RWPE1 (cell line): ENCODE measurements at regions not wholly inside any gene's neighbourhood (a gene's known extent, or its start where the extent isn't known, plus 50 kb on each side); places are given as distances from the start of the nearest gene placed in this dataset.

Source experiments
- CTCF ChIA-PET: fragments of 350-600 bp; sonication (Branson Sonifier 250); formaldehyde crosslinking; extraction: SDS; loops from one replicate; lab custom pipeline; 2021; lab: Yijun Ruan, JAX
- POLR2A ChIA-PET: fragments of 400-600 bp; formaldehyde crosslinking; extraction: SDS; loops from one replicate; lab custom pipeline; 2020; ENCODE audit warnings: antibody characterized with exemption; ENCODE audit not compliant: low non-redundant PET; lab: Yijun Ruan, JAX
- DNase-seq: peaks from one replicate; pipeline ENCODE4 v3.0.0; 2012; ENCODE audit warnings: low spot score
- H3K27ac ChIP-seq: fragments of 450-650 bp; 2 replicates; pipeline ENCODE4 v1.5.1; 2017
- CTCF ChIP-seq: fragments of 450-650 bp; conservative IDR thresholded peaks from 2 replicates; pipeline ENCODE4 v1.5.1; 2017; ENCODE audit warnings: low read depth, mild to moderate bottlenecking

- TF ChIP-seq CTCF: no peak
- no peak for DNase-seq
- CTCF ChIA-PET: no interaction called here
- POLR2A ChIA-PET: no interaction called here
- no peak overlapping the region for H3K27ac ChIP-seq
Observed at GRCh38 chr11:127395034-127395433, 394.5 kb upstream of the KIRREL3 start.

DNA sequence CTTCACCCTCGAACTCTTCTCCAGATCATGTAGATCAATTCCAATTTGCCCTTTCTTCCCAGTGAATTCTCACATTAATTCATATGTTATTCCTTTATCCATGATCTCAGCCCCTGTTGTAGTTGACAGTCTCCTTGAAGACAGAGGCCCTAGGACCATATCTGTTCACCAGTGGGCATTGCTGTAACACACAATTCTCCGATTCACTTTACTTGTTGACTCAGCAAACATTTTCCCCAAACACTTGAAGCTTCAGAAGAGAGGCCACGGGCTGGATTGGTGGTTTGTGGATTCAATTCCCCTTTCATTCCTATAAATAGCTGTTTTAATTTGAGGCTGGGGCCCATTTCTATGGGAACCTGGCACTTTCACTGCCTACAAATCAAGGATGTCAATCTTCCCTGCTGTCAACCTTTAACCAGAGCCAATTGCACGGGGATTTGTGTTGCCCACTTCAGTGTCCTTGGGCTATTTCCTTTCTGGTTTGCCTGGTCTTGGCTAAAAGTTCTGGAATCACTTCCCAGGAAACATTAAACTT lies 393.0 kb upstream of the KIRREL3 start:
- CTCF ChIA-PET: no interaction called here
- H3K27ac ChIP-seq: no peak overlapping the region
- TF ChIP-seq CTCF: no peak
- POLR2A ChIA-PET: no interaction called here
- no peak for DNase-seq

- POLR2A ChIA-PET: no interaction called here
- no peak overlapping the region for H3K27ac ChIP-seq
- CTCF ChIA-PET: no interaction called here
- DNase-seq: no peak
- no peak for TF ChIP-seq CTCF
Observed at GRCh38 chr11:127392575-127392974, 392.0 kb upstream of the KIRREL3 start.

DNA sequence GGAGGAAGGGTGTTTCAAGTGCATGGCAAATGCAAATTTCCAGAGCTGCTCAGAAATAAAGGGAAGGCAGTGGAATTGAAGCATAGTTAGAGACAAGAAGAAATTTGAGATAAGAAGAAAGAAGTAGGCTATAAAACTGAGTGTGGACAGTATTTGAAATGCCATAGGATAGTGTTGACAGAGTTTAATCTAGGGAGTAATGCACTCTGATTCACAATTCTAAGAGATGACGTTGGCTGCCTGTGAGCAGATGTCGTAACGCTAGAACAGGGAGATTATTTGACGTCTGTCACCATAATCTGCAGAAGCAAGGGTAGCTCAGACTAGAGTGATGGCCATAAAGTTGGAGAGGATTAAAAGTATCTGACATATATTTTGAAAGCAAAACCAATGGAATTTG lies 389.9 kb upstream of the KIRREL3 start:
- ChIA-PET POLR2A (no interaction called here), CTCF (no interaction called here)
- TF ChIP-seq CTCF: no peak
- no peak overlapping the region for H3K27ac ChIP-seq
- no peak for DNase-seq

GRCh38 chr11:127385071-127385470 lies 384.5 kb upstream of the KIRREL3 start:
- no peak for DNase-seq
- no peak for TF ChIP-seq CTCF
- no peak overlapping the region for H3K27ac ChIP-seq
- ChIA-PET CTCF (no interaction called here), POLR2A (no interaction called here)

DNA sequence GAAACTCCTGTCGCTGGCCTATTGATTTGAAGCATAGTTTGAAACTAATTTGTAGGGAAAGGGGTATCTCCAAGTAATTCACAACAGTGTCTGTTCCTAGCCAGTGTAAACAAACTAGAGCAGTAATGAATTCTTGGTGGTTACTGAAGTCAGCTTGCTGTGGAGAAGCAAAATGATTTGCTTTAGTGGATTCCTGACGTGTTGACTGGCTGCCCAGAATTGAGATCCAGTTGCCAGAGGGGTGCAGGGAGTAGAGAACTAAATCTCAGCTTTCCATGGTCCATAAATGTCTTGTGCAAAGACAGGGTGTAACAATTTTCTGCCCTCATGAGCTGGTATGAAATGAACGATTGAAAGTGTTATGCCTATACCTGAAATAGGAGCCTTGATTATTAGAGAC lies 382.5 kb upstream of the KIRREL3 start:
- ChIA-PET POLR2A (no interaction called here), CTCF (no interaction called here)
- no peak for DNase-seq
- TF ChIP-seq CTCF: no peak
- H3K27ac ChIP-seq: no peak overlapping the region

DNA sequence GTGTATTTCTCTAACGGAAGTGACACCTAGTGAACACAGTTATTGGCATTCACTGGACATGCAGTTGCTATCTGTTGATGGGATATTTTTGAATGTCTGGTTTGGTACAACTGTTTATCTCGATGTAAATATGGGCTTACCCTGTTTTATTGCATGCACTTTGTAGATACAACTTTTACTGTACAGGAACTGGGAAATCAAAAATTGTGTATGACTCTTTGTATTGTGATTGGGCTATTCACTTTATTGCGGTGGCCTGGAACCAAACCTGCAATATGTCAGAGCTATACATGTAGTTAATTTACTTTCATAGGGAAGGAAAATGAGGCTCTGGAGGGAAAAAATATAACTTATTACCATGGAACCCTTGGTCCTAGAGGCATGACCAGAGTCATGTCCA lies 380.7 kb upstream of the KIRREL3 start:
- no peak overlapping the region for H3K27ac ChIP-seq
- ChIA-PET CTCF (no interaction called here), POLR2A (no interaction called here)
- no peak for TF ChIP-seq CTCF
- DNase-seq: no peak
